ENCODE measurements at regions not wholly inside any gene's neighbourhood (a gene's known extent, or its start where the extent isn't known, plus 50 kb on each side); places are given as distances from the start of the nearest gene placed in this dataset.
"Not testable (repeated sequence)": the region's sequence is repeated elsewhere in the genome, so short reads cannot be mapped to it uniquely, and the experiment has no call there.

- no peak overlapping the region for H3K27ac Mint-ChIP-seq
- H3K36me3 Mint-ChIP-seq: no peaks in the 10 kb centered on the region
- POLR2A ChIA-PET: no interaction called here
- CTCF ChIA-PET: no interaction called here
- no peak overlapping the region for H3K27ac ChIP-seq (ENCODE audit: low read length)
- DNase-seq (no peak), ATAC-seq (replicated peaks in 1 of 4) (no peak)
- peaks cover 0 to 6% (median 6%) of the 10 kb centered on the region in 3 donors for H3K9me3 Mint-ChIP-seq
- H3K4me3 Mint-ChIP-seq: no peak overlapping the region
- H3K4me1 ChIP-seq (ENCODE audit: control insufficient read depth in 1 of 2, extremely low read depth in 1 of 2, insufficient read depth in 2 of 2, low read length in 2 of 2): no peaks in the 10 kb centered on the region
- no CpG with 5 or more reads among the region's 1 CpG for WGBS (ENCODE audit: insufficient coverage)
- H3K27me3 ChIP-seq (replicated peaks in 1 of 2; ENCODE audit: control insufficient read depth in 2 of 2, extremely low read depth in 1 of 2, insufficient read depth in 2 of 2, low read length in 1 of 2): no peaks in the 10 kb centered on the region
- H3K9me3 ChIP-seq: no peaks in the 10 kb centered on the region
- no peaks in the 10 kb centered on the region for H3K36me3 ChIP-seq (ENCODE audit: control insufficient read depth in 2 of 2, extremely low read depth in 1 of 2, insufficient read depth in 1 of 2, low read length in 1 of 2)
- H3K4me1 Mint-ChIP-seq: no peaks in the 10 kb centered on the region
- H3K4me3 ChIP-seq (ENCODE audit: control insufficient read depth in 1 of 2, extremely low read depth in 1 of 2, low read length in 1 of 2): no peak overlapping the region
- H3K27me3 Mint-ChIP-seq: no peaks in the 10 kb centered on the region
Observed at GRCh38 chr21:22019766-22020165, 1021.6 kb downstream of the NCAM2 start.

DNA sequence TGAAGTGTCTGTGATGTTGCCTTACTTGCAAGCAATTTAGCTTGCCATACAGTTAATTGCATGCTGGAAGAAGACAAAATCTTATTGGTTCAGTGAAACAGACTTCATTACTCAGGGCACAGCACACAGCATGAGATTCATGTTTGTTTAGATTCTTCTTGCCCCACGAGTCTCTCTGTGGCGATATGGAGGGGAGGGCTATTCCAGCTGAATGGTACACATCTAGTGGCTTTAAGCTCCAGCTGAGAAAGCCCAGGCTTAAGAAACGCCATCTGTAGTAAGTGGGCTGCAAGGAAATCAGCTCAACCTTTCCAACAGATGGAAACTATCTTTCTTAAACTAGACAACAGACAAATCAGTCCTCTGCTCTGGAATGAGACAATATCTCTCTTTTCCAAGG is 1022.0 kb downstream of the NCAM2 start:
- Histone ChIP-seq H3K36me3 (ENCODE audit: control insufficient read depth in 2 of 2, extremely low read depth in 1 of 2, insufficient read depth in 1 of 2, low read length in 1 of 2) (no peaks in the 10 kb centered on the region), H3K27me3 (replicated peaks in 1 of 2; ENCODE audit: control insufficient read depth in 2 of 2, extremely low read depth in 1 of 2, insufficient read depth in 2 of 2, low read length in 1 of 2) (no peaks in the 10 kb centered on the region), H3K4me1 (ENCODE audit: control insufficient read depth in 1 of 2, extremely low read depth in 1 of 2, insufficient read depth in 2 of 2, low read length in 2 of 2) (no peaks in the 10 kb centered on the region), H3K4me3 (ENCODE audit: control insufficient read depth in 1 of 2, extremely low read depth in 1 of 2, low read length in 1 of 2) (no peak overlapping the region), H3K9me3 (no peaks in the 10 kb centered on the region), H3K27ac (ENCODE audit: low read length) (no peak overlapping the region)
- Mint-ChIP-seq H3K27me3 (no peaks in the 10 kb centered on the region), H3K36me3 (no peaks in the 10 kb centered on the region), H3K27ac (no peak overlapping the region), H3K4me3 (no peak overlapping the region), H3K4me1 (no peaks in the 10 kb centered on the region), H3K9me3 (peaks cover 0 to 6% (median 6%) of the 10 kb centered on the region in 3 donors)
- ATAC-seq (replicated peaks in 1 of 4) (no peak), DNase-seq (no peak)
- no CpG with 5 or more reads among the region's 3 CpGs for WGBS (ENCODE audit: insufficient coverage)
- POLR2A ChIA-PET: no interaction called here
- CTCF ChIA-PET: no interaction called here

DNA sequence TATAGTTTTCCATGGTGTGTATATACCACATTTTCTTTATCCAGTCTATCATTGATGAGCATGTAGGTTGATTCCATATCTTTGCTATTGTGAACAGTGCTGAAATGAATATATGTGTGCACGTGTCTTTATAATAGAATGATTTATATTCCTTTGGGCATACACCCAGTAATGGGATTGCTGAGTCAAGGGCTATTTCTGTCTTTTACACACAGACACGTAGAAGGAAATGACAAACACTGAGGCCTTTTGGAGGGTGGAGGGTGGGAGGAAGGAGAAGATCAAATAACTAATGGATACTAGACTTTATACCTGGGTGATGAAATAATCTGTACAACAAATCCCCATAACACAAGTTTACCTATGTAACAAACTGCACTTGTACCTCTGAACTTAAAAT is 1025.7 kb downstream of the NCAM2 start:
- H3K9me3 ChIP-seq; H3K4me1 ChIP-seq (ENCODE audit: control insufficient read depth in 1 of 2, extremely low read depth in 1 of 2, insufficient read depth in 2 of 2, low read length in 2 of 2); H3K4me3 Mint-ChIP-seq; H3K4me1 Mint-ChIP-seq; H3K9me3 Mint-ChIP-seq; ATAC-seq (replicated peaks in 1 of 4); H3K4me3 ChIP-seq (ENCODE audit: control insufficient read depth in 1 of 2, extremely low read depth in 1 of 2, low read length in 1 of 2); H3K27ac ChIP-seq (ENCODE audit: low read length); DNase-seq; H3K36me3 Mint-ChIP-seq; CTCF ChIA-PET; H3K27me3 ChIP-seq (replicated peaks in 1 of 2; ENCODE audit: control insufficient read depth in 2 of 2, extremely low read depth in 1 of 2, insufficient read depth in 2 of 2, low read length in 1 of 2); POLR2A ChIA-PET; H3K27ac Mint-ChIP-seq; H3K27me3 Mint-ChIP-seq; H3K36me3 ChIP-seq (ENCODE audit: control insufficient read depth in 2 of 2, extremely low read depth in 1 of 2, insufficient read depth in 1 of 2, low read length in 1 of 2): not testable (repeated sequence)
- no CpG with 5 or more reads among the region's 2 CpGs for WGBS (ENCODE audit: insufficient coverage)

- Mint-ChIP-seq H3K4me3 (no peak overlapping the region), H3K27me3 (no peaks in the 10 kb centered on the region), H3K9me3 (peaks cover 0 to 5% (median 1%) of the 10 kb centered on the region in 3 donors), H3K36me3 (no peaks in the 10 kb centered on the region), H3K4me1 (no peaks in the 10 kb centered on the region), H3K27ac (no peak overlapping the region)
- POLR2A ChIA-PET: no interaction called here
- H3K4me1 ChIP-seq (ENCODE audit: control insufficient read depth in 1 of 2, extremely low read depth in 1 of 2, insufficient read depth in 2 of 2, low read length in 2 of 2): no peaks in the 10 kb centered on the region
- no peaks in the 10 kb centered on the region for H3K27me3 ChIP-seq (replicated peaks in 1 of 2; ENCODE audit: control insufficient read depth in 2 of 2, extremely low read depth in 1 of 2, insufficient read depth in 2 of 2, low read length in 1 of 2)
- DNase-seq (no peak), ATAC-seq (replicated peaks in 1 of 4) (no peak)
- no peak overlapping the region for H3K4me3 ChIP-seq (ENCODE audit: control insufficient read depth in 1 of 2, extremely low read depth in 1 of 2, low read length in 1 of 2)
- whole genome bisulfite sequencing (ENCODE audit: insufficient coverage): no CpG with 5 or more reads among the region's 2 CpGs
- H3K36me3 ChIP-seq (ENCODE audit: control insufficient read depth in 2 of 2, extremely low read depth in 1 of 2, insufficient read depth in 1 of 2, low read length in 1 of 2): no peaks in the 10 kb centered on the region
- no peaks in the 10 kb centered on the region for H3K9me3 ChIP-seq
- H3K27ac ChIP-seq (ENCODE audit: low read length): no peak overlapping the region
- CTCF ChIA-PET: no interaction called here
Observed at GRCh38 chr21:22044431-22044830, 1046.2 kb downstream of the NCAM2 start.

- Mint-ChIP-seq H3K36me3 (no peaks in the 10 kb centered on the region), H3K27me3 (no peaks in the 10 kb centered on the region), H3K27ac (no peak overlapping the region), H3K9me3 (peaks cover 0 to 5% (median 1%) of the 10 kb centered on the region in 3 donors), H3K4me3 (no peak overlapping the region), H3K4me1 (no peaks in the 10 kb centered on the region)
- H3K9me3 ChIP-seq: no peaks in the 10 kb centered on the region
- no peak for DNase-seq
- H3K27me3 ChIP-seq (replicated peaks in 1 of 2; ENCODE audit: control insufficient read depth in 2 of 2, extremely low read depth in 1 of 2, insufficient read depth in 2 of 2, low read length in 1 of 2): no peaks in the 10 kb centered on the region
- H3K4me3 ChIP-seq (ENCODE audit: control insufficient read depth in 1 of 2, extremely low read depth in 1 of 2, low read length in 1 of 2): no peak overlapping the region
- H3K27ac ChIP-seq (ENCODE audit: low read length): no peak overlapping the region
- H3K36me3 ChIP-seq (ENCODE audit: control insufficient read depth in 2 of 2, extremely low read depth in 1 of 2, insufficient read depth in 1 of 2, low read length in 1 of 2): no peaks in the 10 kb centered on the region
- POLR2A ChIA-PET: no interaction called here
- CTCF ChIA-PET: no interaction called here
- no peaks in the 10 kb centered on the region for H3K4me1 ChIP-seq (ENCODE audit: control insufficient read depth in 1 of 2, extremely low read depth in 1 of 2, insufficient read depth in 2 of 2, low read length in 2 of 2)
- ATAC-seq (replicated peaks in 1 of 4): no peak
Observed at GRCh38 chr21:22046576-22046975, 1048.4 kb downstream of the NCAM2 start.

DNA sequence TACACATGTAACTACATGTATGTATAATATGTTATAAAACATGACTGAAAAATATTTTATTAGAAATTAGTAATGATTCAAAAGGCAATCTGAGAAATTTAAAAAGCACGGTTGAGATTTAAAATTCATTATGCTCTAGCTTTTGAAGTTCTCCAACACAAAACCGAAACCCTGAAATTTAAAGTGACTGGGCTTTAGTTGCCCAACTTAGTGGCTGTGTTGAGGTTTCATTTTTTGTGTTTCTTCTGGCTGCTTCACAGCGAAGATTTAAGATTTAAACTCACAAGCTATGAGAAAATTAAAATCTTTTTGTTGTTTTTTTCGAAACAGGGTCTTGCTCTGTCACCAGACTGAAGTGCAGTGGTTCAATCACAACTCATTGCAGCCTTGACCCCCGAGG is 1058.7 kb downstream of the NCAM2 start:
- WGBS (ENCODE audit: insufficient coverage): no CpG with 5 or more reads among the region's 5 CpGs
- no peak for ATAC-seq (replicated peaks in 1 of 4)

GRCh38 chr21:22062472-22063139 is 1064.4 kb downstream of the NCAM2 start:
- Mint-ChIP-seq H3K9me3 (peaks cover 0 to 28% (median 9%) of the 10 kb centered on the region in 3 donors), H3K27me3 (no peaks in the 10 kb centered on the region), H3K27ac (no peak overlapping the region), H3K4me3 (no peak overlapping the region), H3K36me3 (no peaks in the 10 kb centered on the region), H3K4me1 (no peaks in the 10 kb centered on the region)
- H3K4me1 ChIP-seq (ENCODE audit: control insufficient read depth in 1 of 2, extremely low read depth in 1 of 2, insufficient read depth in 2 of 2, low read length in 2 of 2): no peaks in the 10 kb centered on the region
- ChIA-PET POLR2A (no interaction called here), CTCF (no interaction called here)
- no peaks in the 10 kb centered on the region for H3K27me3 ChIP-seq (replicated peaks in 1 of 2; ENCODE audit: control insufficient read depth in 2 of 2, extremely low read depth in 1 of 2, insufficient read depth in 2 of 2, low read length in 1 of 2)
- no peaks in the 10 kb centered on the region for H3K36me3 ChIP-seq (ENCODE audit: control insufficient read depth in 2 of 2, extremely low read depth in 1 of 2, insufficient read depth in 1 of 2, low read length in 1 of 2)
- no peaks in the 10 kb centered on the region for H3K9me3 ChIP-seq
- no peak overlapping the region for H3K27ac ChIP-seq (ENCODE audit: low read length)
- DNase-seq (no peak), ATAC-seq (replicated peaks in 1 of 4) (no peak)
- no peak overlapping the region for H3K4me3 ChIP-seq (ENCODE audit: control insufficient read depth in 1 of 2, extremely low read depth in 1 of 2, low read length in 1 of 2)

More for the DNA sequence above, 1058.7 kb downstream of the NCAM2 start:
- POLR2A ChIA-PET: no interaction called here
- H3K27me3 Mint-ChIP-seq: no peaks in the 10 kb centered on the region
- H3K27ac Mint-ChIP-seq: no peak overlapping the region
- H3K27me3 ChIP-seq (replicated peaks in 1 of 2; ENCODE audit: control insufficient read depth in 2 of 2, extremely low read depth in 1 of 2, insufficient read depth in 2 of 2, low read length in 1 of 2): no peaks in the 10 kb centered on the region
- no peak for DNase-seq
- H3K4me1 ChIP-seq (ENCODE audit: control insufficient read depth in 1 of 2, extremely low read depth in 1 of 2, insufficient read depth in 2 of 2, low read length in 2 of 2): no peaks in the 10 kb centered on the region
- no peaks in the 10 kb centered on the region for H3K36me3 ChIP-seq (ENCODE audit: control insufficient read depth in 2 of 2, extremely low read depth in 1 of 2, insufficient read depth in 1 of 2, low read length in 1 of 2)
- no peaks in the 10 kb centered on the region for H3K36me3 Mint-ChIP-seq
- no peaks in the 10 kb centered on the region for H3K4me1 Mint-ChIP-seq
- H3K4me3 ChIP-seq (ENCODE audit: control insufficient read depth in 1 of 2, extremely low read depth in 1 of 2, low read length in 1 of 2): no peak overlapping the region
- no peak overlapping the region for H3K4me3 Mint-ChIP-seq
- H3K9me3 ChIP-seq: no peaks in the 10 kb centered on the region
- H3K9me3 Mint-ChIP-seq: peaks cover 0 to 25% (median 7%) of the 10 kb centered on the region in 3 donors
- CTCF ChIA-PET: no interaction called here
- H3K27ac ChIP-seq (ENCODE audit: low read length): no peak overlapping the region

Measured in T-cell (primary cell).